HCT116 (cell line): ENCODE measurements at regions not wholly inside any gene's neighbourhood (a gene's known extent, or its start where the extent isn't known, plus 50 kb on each side); places are given as distances from the start of the nearest gene placed in this dataset.

Experiments
- ATF3 ChIP-seq: IDR thresholded peaks from 2 replicates; pipeline ENCODE4 v1.6.1; 2012
- CEBPB ChIP-seq: IDR thresholded peaks from 2 replicates; pipeline ENCODE4 v1.6.1; 2012; ENCODE audit warnings: low read depth
- CTCF ChIP-seq, 3 experiments: fragments of 200-600 bp in 1 of 3; sonication (generic) in 1 of 3; IDR thresholded peaks in 2 of 3; conservative IDR thresholded peaks in 1 of 3; 2 replicates each; pipeline ENCODE4 v1.5.1; 2012 to 2017; ENCODE audit warnings: low read depth in 2 of 3, low read length in 2 of 3, antibody characterized with exemption in 1 of 3, borderline replicate concordance in 1 of 3, control low read depth in 1 of 3, mild to moderate bottlenecking in 1 of 3, mixed read lengths in 1 of 3, mixed run types in 1 of 3, moderate library complexity in 1 of 3; ENCODE audit not compliant: insufficient read depth in 1 of 3
- EZH2phosphoT487 ChIP-seq: fragments of 200-600 bp; IDR thresholded peaks from 2 replicates; pipeline ENCODE4 v1.6.1; 2018; ENCODE audit warnings: antibody characterized with exemption, borderline replicate concordance
- MAX ChIP-seq: IDR thresholded peaks from 2 replicates; pipeline ENCODE4 v1.6.1; 2012
- POLR2A ChIP-seq: IDR thresholded peaks from 2 replicates; pipeline ENCODE4 v1.7.0; 2011; ENCODE audit warnings: borderline replicate concordance; ENCODE audit not compliant: insufficient read depth, insufficient read length; ENCODE audit errors: extremely low read depth
- POLR2AphosphoS5 ChIP-seq: IDR thresholded peaks from 2 replicates; pipeline ENCODE4 v1.6.1; 2011; ENCODE audit warnings: mild to moderate bottlenecking, low read depth, low read length, moderate library complexity
- SP1 ChIP-seq: IDR thresholded peaks from 2 replicates; pipeline ENCODE4 v1.6.1; 2012; ENCODE audit warnings: low read depth
- YY1 ChIP-seq: IDR thresholded peaks from 2 replicates; pipeline ENCODE4 v1.6.1; 2011; ENCODE audit warnings: low read length, low read depth, moderate library complexity, mild to moderate bottlenecking; ENCODE audit not compliant: insufficient replicate concordance; ENCODE audit errors: extremely low read depth

- TF ChIP-seq YY1 = no peak
- TF ChIP-seq ATF3 = no peak
- no peak for TF ChIP-seq EZH2phosphoT487
- no peak for TF ChIP-seq SP1
- TF ChIP-seq CEBPB = no peak
- no peak for TF ChIP-seq CTCF (IDR thresholded peaks at IDR 0.05 in 2 of 3, conservative IDR thresholded peaks at IDR 0.05 in 1 of 3; ENCODE audit: borderline replicate concordance in 1 of 3, insufficient read depth in 1 of 3, low read depth in 2 of 3, low read length in 2 of 3)
- no peak for TF ChIP-seq POLR2A
- TF ChIP-seq MAX = no peak
- TF ChIP-seq POLR2AphosphoS5 = no peak
Measured at GRCh38 chr10:90997670-90998069, 76.8 kb upstream of the ANKRD1 start.
